Ramos (cell line): ENCODE measurements at regions not wholly inside any gene's neighbourhood (a gene's known extent, or its start where the extent isn't known, plus 50 kb on each side); places are given as distances from the start of the nearest gene placed in this dataset.

Experiments used
- in situ Hi-C: fragments of 300-500 bp; cut with MboI; formaldehyde crosslinking; loops from one replicate; pipeline ENCODE4 v1.14.3; 2022; ENCODE audit warnings: low sequenced_read_pairs; ENCODE audit not compliant: unreplicated experiment

- in situ Hi-C loops, result no loop called here
Observed at GRCh38 chr4:125838924-125839323, 524.2 kb downstream of the FAT4 start.

GRCh38 chr4:125843947-125844346 lies 529.2 kb downstream of the FAT4 start:
- in situ Hi-C loops, result no loop called here

GRCh38 chr4:125847518-125847917 lies 532.8 kb downstream of the FAT4 start:
- in situ Hi-C loops, result no loop called here

DNA sequence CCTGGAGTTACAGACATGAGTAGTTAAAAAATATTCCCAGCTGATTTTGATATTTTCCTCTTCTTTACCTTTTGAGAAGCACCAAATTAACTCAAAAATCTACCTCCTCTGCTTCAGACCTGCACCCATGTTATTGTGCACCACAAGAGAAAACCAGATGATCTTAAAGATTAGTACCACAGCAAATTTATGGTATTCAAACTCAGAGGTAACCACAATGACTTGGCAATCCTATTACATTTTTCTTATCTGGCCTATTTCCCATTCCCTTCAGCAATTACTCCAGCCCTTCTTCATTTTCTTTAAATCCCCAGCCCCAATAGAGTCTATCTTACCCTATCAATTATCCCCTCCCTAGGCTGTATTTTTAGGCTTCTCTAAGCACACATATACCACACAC lies 535.1 kb downstream of the FAT4 start:
- in situ Hi-C loops, result no loop called here

DNA sequence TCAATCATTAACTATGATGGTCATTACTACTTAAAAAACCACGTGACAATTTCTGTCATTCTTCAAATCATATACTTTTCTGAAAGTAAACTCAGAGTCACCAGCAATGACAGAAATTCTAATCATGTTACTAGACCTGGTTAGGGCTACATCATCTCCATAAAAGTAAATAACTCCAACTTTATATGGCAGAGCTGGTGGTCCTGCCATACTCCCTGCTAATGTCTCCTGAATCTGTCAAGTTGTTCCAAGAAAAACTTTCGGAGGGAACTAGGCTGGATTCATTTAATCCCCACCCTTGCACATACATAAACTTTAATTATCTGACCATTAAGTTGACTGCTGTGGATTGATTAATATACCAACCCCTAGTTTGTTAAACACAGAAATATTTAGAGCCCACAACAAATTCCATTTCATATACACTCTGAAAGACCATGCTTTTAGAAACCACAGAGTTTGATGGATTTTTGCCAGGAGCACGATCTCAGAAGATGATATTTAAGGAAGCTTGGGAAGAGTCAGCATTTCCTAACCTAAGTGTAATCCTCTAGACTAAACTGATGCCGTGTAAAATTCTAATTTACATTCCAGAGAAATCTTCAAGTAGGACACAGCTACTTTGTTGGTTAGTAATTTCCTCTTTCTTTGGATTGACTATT lies 577.0 kb downstream of the FAT4 start:
- in situ Hi-C loops, result no loop called here

DNA sequence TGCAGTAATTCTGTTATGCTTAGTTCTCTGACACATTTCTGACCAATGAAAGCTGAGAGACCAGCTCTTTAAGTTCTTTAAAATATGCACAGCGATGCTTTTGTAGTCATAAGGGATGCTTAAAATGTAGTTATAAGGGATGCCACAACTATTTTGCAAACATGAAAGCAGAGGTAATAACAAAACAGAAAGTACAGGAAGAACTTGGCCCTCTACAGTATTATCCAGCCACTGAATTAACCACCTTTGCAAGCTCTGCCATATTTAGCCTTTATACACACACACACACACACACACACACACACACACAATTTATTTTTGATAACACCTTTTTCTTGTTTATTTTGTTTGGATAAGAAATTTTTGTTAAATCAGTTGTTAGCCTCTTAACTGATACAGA lies 590.0 kb downstream of the FAT4 start:
- in situ Hi-C loops, result no loop called here

DNA sequence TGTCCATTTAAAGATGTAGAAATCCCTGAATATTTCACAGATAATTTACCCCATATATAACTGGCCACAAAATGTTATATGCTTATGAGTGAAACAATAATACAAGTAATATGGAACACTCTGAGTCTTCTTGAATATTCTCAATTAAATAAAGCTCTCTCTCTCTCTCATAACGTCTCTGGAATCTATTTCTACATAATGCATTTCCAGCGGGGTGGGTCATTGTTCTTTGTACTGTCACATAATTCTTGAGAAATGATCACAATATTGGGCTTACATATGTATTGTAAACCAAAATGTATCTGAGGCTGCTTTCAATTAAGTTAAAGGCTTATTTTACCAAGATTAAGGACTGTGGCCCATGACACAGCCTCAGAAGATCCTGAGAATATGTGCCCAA lies 596.3 kb downstream of the FAT4 start:
- in situ Hi-C loops, result no loop called here

DNA sequence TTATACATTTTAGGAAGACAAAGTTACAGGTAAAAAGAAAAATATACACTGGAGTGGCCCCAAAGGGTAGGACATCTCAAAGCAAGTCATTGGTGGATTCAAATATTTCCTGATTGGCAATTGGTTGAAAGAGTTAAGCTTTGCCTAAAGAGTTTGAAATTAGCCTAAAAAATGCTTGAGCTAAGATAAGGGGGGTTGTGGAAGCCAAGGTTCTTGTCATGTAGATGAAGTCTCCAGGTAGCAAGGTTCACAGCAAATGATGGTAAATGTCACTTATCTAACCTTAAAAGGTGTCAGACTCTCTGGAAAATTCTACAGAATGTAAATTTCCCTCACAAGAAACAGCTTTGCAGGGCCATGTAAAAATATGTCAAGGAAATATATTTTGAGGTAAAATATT lies 596.7 kb downstream of the FAT4 start:
- in situ Hi-C loops, result no loop called here

DNA sequence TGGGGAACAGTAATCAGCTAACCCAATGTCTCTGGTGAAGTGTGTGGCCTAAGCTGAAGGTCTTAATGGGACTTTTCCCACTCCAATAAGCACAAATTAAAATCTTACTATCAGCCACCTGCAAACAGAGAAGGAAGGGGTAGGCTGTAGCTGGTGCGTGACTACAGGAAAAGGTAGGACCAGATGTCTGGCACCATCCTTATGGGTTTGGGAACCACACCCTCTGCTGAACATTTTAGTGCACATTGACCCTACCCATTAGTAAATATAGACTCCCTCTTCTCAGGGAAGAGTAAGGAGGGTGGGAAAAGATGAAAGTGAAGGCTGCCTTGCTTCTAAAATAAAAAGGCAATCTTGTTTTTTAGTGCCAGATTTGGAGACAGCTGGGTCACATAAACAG lies 602.8 kb downstream of the FAT4 start:
- in situ Hi-C loops, result no loop called here

GRCh38 chr4:125928652-125929051 lies 613.9 kb downstream of the FAT4 start:
- in situ Hi-C loops, result no loop called here

DNA sequence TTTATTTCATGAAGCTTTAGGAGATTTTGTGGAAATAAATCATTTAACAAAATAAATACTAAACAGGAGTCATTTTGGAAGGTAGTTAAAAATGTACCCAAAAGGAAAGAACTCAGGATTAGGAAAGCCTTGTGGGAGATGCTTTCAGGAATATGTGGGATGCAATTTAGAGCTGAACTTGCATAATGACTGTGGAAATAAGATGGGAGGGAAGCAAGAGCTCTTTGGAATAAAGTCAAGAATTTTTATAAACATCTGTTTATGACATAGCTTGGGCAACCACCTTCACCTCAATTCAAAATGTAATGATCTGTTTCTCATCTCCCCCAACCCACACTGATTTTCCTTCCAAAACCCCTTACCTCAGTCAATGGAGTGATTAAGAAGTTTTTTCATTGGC lies 623.8 kb downstream of the FAT4 start:
- in situ Hi-C loops, result no loop called here

DNA sequence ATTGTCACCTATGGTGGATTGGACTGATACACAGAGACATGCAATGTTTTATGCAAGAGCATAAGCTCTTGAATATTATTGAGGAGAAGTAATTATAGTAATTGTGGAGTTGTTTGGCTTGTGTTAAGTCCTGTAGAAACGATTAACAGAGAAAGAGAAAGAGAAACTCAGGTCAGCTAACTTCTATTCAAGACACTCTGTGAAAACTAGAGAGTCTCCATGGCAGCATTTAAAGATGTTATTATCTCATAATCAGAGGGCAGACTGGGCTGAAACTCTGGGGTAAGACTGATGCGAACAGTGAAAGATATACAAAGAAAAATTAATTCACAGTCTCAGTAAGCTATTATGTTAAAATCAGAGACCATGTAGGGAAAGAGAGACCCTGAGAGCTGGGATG lies 625.7 kb downstream of the FAT4 start:
- in situ Hi-C loops, result no loop called here

DNA sequence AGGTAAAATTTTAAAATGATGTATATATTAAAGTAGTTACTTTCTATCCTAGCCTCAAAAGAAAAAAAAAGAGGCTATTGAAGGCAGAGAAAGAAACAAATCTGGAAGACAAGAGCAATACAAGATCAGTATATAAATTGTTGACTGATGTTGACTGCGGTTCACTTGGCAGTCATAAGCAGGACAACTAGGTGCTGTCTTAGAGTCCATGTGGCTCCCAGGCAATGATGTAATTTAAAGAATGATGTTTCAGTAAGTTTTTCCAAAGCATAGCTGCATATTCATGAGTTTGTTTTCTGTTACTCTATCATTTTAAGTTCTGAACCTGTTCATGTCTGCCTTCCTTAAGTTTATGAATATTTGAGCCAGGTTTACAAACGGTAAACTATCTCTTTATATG lies 630.2 kb downstream of the FAT4 start:
- in situ Hi-C loops, result no loop called here

GRCh38 chr4:125948021-125948420 lies 633.3 kb downstream of the FAT4 start:
- in situ Hi-C loops, result no loop called here

- in situ Hi-C loops, result no loop called here
Observed at GRCh38 chr4:125951261-125951887, 636.6 kb downstream of the FAT4 start.

- in situ Hi-C loops, result no loop called here
Observed at GRCh38 chr4:125952631-125953030, 637.9 kb downstream of the FAT4 start.

DNA sequence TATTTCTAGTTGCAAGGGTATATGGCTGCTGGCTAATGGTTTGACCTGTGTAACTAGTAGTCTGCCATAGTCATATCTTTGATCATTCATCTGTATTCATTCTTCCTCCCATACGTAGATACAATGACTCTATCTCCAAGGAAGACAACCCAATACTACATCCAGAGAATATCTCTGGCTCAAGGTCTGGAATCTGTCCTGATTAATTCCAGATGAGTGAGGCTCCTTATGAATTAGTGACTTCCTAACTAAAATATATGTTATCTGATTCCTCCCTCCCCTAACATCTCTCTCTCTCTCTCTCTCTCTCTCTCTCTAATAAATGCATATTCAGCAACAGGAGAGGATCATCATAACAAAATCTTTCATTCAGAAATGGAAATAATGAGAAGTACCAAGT lies 641.5 kb downstream of the FAT4 start:
- in situ Hi-C loops, result no loop called here

DNA sequence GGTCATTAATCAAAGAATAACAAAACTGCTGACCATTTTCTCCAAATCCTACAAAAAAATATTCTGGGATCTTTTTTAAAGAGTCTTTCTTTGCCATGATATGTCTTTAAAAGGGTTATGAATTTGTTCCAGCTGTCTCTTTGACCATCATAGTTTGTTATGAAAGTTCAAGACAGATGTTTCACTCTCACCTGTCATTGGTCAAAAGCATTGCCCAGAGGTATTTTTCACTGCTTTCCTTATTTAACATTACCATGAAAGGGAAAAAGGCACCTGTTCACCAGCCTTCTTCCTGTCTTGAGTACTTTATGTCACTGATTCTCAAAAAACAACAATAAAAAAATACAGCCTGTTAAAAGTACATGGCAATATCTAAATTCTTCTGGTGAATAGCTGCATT lies 643.8 kb downstream of the FAT4 start:
- in situ Hi-C loops, result no loop called here

- in situ Hi-C loops, result no loop called here
Observed at GRCh38 chr4:125961626-125962025, 646.9 kb downstream of the FAT4 start.

GRCh38 chr4:125975861-125976397 lies 661.2 kb downstream of the FAT4 start:
- in situ Hi-C loops, result no loop called here

DNA sequence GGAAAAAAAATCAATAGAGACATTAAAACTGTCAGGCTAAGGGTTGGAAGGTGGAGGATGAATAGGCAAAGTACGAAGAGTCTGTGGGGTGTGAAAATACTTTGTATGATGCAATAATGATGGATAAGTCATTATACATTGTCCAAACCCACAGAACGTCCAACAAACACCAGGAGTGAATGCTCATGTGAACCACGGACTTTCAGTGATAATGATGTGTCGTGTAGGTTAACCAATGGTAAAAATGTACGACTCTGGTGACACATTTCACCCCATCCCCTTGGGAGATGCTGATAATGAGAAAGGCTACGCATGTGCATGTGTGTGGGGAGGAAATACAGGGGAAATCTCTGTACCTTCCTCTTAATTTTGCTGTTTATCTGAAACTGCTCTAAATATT lies 665.2 kb downstream of the FAT4 start:
- in situ Hi-C loops, result no loop called here

DNA sequence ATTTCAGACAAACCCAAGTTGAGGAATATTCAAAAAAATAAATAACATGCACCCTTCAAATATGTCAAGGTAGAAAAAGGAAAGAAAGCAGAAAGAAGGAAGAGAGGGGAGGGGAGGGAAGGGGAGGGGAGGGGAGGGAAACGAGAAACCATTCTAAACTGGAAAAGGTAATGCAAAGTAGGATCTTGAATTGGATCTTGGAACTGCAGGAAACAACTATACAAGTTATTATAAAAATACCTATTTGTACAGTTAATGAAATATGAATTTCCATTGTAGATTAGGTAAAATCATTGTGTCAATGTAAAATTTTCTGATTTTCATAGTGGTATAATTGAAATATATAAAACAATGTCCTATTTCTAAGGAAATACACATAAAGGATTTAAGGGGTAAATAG lies 668.4 kb downstream of the FAT4 start:
- in situ Hi-C loops, result no loop called here
